Lower lobe of right lung (tissue), 2 donors: ENCODE measurements at regions not wholly inside any gene's neighbourhood (a gene's known extent, or its start where the extent isn't known, plus 50 kb on each side); places are given as distances from the start of the nearest gene placed in this dataset.

ENCODE experiments used
- ATAC-seq, 2 donors: fragments of 200-7000 bp; cut with Tn5 transposase; one replicate each; pipeline ENCODE4 v1.9.1; 2020 to 2022; ENCODE audit warnings: mild to moderate bottlenecking in 2 of 2, moderate library complexity in 2 of 2
- DNase-seq: peaks from one replicate; pipeline ENCODE4 v3.0.0-alpha.2; 2020
- H3K27ac ChIP-seq: fragments of 200-600 bp; one replicate; pipeline ENCODE4 v1.8.0; 2022
- H3K27me3 ChIP-seq: fragments of 200-600 bp; one replicate; pipeline ENCODE4 v1.8.0; 2022; ENCODE audit warnings: low read depth
- H3K36me3 ChIP-seq: fragments of 200-600 bp; one replicate; pipeline ENCODE4 v1.8.0; 2022; ENCODE audit warnings: mild to moderate bottlenecking
- H3K4me1 ChIP-seq: fragments of 200-600 bp; one replicate; pipeline ENCODE4 v1.8.0; 2022
- H3K4me3 ChIP-seq: fragments of 200-600 bp; one replicate; pipeline ENCODE4 v1.8.0; 2022; ENCODE audit warnings: mild to moderate bottlenecking
- H3K9me3 ChIP-seq: fragments of 200-600 bp; one replicate; pipeline ENCODE4 v1.8.0; 2022
- intact Hi-C: fragments of 100-400 bp; cut with DNase I; formaldehyde crosslinking; loops from one replicate; pipeline ENCODE4 v1.11.0; 2022
- TF ChIP-seq, protein P1 (sequence below): fragments of 200-600 bp; IDR thresholded peaks from one replicate; pipeline ENCODE4 v1.8.0; 2022; ENCODE audit warnings: antibody characterized with exemption, mild to moderate bottlenecking
- donor health status: DM: no; HTN: yes; CAD: no; lungs with severe emphysema.

- Histone ChIP-seq H3K27me3 (no peaks in the 10 kb centered on the region), H3K4me3 (no peak overlapping the region), H3K4me1 (no peaks in the 10 kb centered on the region), H3K9me3 (no peaks in the 10 kb centered on the region), H3K36me3 (no peaks in the 10 kb centered on the region), H3K27ac (no peak overlapping the region)
- TF ChIP-seq, protein P1, sequence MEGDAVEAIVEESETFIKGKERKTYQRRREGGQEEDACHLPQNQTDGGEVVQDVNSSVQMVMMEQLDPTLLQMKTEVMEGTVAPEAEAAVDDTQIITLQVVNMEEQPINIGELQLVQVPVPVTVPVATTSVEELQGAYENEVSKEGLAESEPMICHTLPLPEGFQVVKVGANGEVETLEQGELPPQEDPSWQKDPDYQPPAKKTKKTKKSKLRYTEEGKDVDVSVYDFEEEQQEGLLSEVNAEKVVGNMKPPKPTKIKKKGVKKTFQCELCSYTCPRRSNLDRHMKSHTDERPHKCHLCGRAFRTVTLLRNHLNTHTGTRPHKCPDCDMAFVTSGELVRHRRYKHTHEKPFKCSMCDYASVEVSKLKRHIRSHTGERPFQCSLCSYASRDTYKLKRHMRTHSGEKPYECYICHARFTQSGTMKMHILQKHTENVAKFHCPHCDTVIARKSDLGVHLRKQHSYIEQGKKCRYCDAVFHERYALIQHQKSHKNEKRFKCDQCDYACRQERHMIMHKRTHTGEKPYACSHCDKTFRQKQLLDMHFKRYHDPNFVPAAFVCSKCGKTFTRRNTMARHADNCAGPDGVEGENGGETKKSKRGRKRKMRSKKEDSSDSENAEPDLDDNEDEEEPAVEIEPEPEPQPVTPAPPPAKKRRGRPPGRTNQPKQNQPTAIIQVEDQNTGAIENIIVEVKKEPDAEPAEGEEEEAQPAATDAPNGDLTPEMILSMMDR: no peak
- intact Hi-C loops: no loop called here
- DNase-seq (no peak), ATAC-seq (no peak)
Measured at GRCh38 chr3:87461036-87461435, 184.7 kb upstream of the POU1F1 start.

- Histone ChIP-seq H3K9me3 (no peaks in the 10 kb centered on the region), H3K4me3 (no peak overlapping the region), H3K36me3 (no peaks in the 10 kb centered on the region), H3K4me1 (no peaks in the 10 kb centered on the region), H3K27ac (no peak overlapping the region), H3K27me3 (no peaks in the 10 kb centered on the region)
- intact Hi-C loops: no loop called here
- ATAC-seq: no peak
- DNase-seq: no peak
- TF ChIP-seq, protein P1: no peak
Measured at GRCh38 chr3:87448558-87448957, 172.2 kb upstream of the POU1F1 start.

DNA sequence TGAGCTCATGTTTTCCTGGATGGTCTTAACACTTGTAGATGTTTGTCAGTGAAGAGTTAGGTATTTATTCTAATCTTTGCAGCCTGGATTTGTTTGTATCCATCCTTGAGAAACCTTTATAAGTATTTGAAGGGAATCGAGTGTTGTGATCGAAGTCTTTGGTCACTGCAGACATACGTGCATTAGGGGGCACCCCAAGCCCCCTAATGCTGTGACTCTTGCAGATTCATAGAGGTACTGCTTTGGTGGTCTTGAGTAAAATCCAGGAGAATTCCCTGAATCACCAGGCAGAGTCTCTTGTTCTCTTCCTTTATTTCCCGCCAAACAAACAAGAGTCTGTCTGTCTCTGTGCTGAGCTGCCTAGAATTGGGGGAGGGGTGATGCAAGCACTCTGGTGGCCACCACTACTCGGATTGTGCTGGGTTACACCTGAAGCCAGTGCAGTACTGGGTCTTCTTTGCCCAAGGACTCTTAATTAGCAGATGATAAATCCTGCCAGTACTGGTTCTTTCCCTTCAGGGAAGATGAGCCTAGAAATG, 170.5 kb upstream of the POU1F1 start:
- no peaks in the 10 kb centered on the region for H3K9me3 ChIP-seq
- no peaks in the 10 kb centered on the region for H3K36me3 ChIP-seq
- no peak overlapping the region for H3K27ac ChIP-seq
- no peak overlapping the region for H3K4me3 ChIP-seq
- no peaks in the 10 kb centered on the region for H3K4me1 ChIP-seq
- DNase-seq (no peak), ATAC-seq (no peak)
- H3K27me3 ChIP-seq: no peaks in the 10 kb centered on the region
- TF ChIP-seq, protein P1: no peak
- intact Hi-C loops: no loop called here

DNA sequence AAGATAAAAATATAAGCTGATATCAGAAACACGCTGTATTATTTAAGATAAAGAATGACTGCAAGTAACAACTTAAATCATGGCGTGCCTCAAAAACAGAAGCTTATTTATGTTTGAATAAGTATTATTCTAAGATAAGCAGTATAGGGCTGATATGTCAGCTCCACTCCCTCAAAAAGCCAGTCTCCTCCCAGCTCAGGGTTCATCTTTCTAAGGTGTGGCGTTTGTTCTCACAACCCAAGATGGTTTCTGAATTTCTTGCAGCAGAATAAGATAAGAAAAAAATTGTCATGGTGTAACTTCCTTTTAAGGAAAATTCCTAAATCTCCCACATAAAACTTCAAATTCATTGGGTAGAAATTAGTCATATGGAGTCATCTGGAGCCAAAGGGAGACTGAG, 166.1 kb upstream of the POU1F1 start:
- ATAC-seq (no peak), DNase-seq (no peak)
- H3K9me3 ChIP-seq: no peaks in the 10 kb centered on the region
- no peak overlapping the region for H3K4me3 ChIP-seq
- TF ChIP-seq, protein P1: no peak
- H3K27ac ChIP-seq: no peak overlapping the region
- H3K27me3 ChIP-seq: no peaks in the 10 kb centered on the region
- H3K36me3 ChIP-seq: no peaks in the 10 kb centered on the region
- intact Hi-C loops: no loop called here
- H3K4me1 ChIP-seq: no peaks in the 10 kb centered on the region

GRCh38 chr3:87437765-87438164, 161.4 kb upstream of the POU1F1 start:
- H3K4me1 ChIP-seq: no peaks in the 10 kb centered on the region
- no peaks in the 10 kb centered on the region for H3K9me3 ChIP-seq
- H3K27ac ChIP-seq: no peak overlapping the region
- DNase-seq (no peak), ATAC-seq (no peak)
- H3K4me3 ChIP-seq: no peak overlapping the region
- intact Hi-C loops: no loop called here
- TF ChIP-seq, protein P1: no peak
- no peaks in the 10 kb centered on the region for H3K36me3 ChIP-seq
- H3K27me3 ChIP-seq: no peaks in the 10 kb centered on the region
